ENCODE measurements at regions not wholly inside any gene's neighbourhood (a gene's known extent, or its start where the extent isn't known, plus 50 kb on each side); places are given as distances from the start of the nearest gene placed in this dataset.

DNA sequence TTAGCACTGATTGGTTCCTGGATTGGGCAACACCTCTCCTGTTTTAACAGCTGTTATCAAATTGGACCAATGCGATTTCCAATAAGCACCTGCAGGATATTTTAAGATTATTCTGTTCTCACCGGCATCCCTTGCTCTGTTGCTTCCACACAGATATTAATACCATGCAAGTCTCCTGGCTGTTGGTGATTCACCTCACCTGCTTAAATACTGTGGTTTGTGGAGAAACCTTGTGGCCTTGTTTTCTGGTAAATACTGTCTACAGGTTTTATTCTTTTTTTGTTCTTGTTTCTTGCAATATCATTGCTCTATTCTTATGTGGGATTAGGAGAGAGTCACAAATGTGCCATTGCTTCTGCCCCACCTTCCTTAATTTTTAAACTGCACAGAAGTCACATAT is 448.1 kb upstream of the NXPH2 start:
- TF ChIP-seq POLR2A (IDR thresholded peaks at IDR 0.05) = no peak
- TF ChIP-seq, protein P1, sequence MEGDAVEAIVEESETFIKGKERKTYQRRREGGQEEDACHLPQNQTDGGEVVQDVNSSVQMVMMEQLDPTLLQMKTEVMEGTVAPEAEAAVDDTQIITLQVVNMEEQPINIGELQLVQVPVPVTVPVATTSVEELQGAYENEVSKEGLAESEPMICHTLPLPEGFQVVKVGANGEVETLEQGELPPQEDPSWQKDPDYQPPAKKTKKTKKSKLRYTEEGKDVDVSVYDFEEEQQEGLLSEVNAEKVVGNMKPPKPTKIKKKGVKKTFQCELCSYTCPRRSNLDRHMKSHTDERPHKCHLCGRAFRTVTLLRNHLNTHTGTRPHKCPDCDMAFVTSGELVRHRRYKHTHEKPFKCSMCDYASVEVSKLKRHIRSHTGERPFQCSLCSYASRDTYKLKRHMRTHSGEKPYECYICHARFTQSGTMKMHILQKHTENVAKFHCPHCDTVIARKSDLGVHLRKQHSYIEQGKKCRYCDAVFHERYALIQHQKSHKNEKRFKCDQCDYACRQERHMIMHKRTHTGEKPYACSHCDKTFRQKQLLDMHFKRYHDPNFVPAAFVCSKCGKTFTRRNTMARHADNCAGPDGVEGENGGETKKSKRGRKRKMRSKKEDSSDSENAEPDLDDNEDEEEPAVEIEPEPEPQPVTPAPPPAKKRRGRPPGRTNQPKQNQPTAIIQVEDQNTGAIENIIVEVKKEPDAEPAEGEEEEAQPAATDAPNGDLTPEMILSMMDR (IDR thresholded peaks at IDR 0.05) = no peak
- intact Hi-C loops (cut with DNase I; ENCODE audit: low total_unique reads) = no loop called here

GRCh38 chr2:139225961-139226360 is 445.8 kb upstream of the NXPH2 start:
- Histone ChIP-seq H3K36me3 (ENCODE audit: low read depth, missing control alignments) (no peaks in the 10 kb centered on the region), H3K27ac (no peak overlapping the region), H3K27me3 (no peaks in the 10 kb centered on the region), H3K4me3 (no peak overlapping the region), H3K4me1 (no peaks in the 10 kb centered on the region), H3K9me3 (no peaks in the 10 kb centered on the region)
- 85 to 89% methylated on average over 2 of the region's 2 CpGs for WGBS, 2 donors
- intact Hi-C loops (cut with DNase I; ENCODE audit: low total_unique reads) = no loop called here
- DNase-seq = no peak
- TF ChIP-seq, protein P1 (IDR thresholded peaks at IDR 0.05) = no peak
- TF ChIP-seq POLR2A (IDR thresholded peaks at IDR 0.05) = no peak

More for the DNA sequence above, 448.1 kb upstream of the NXPH2 start:
- H3K27ac ChIP-seq = no peak overlapping the region
- H3K27me3 ChIP-seq = no peaks in the 10 kb centered on the region
- H3K4me1 ChIP-seq = no peaks in the 10 kb centered on the region
- H3K9me3 ChIP-seq = no peaks in the 10 kb centered on the region
- 74 to 89% methylated on average over 2 of the region's 2 CpGs for WGBS, 2 donors
- H3K36me3 ChIP-seq (ENCODE audit: low read depth, missing control alignments) = no peaks in the 10 kb centered on the region
- no peak for DNase-seq
- no peak overlapping the region for H3K4me3 ChIP-seq

DNA sequence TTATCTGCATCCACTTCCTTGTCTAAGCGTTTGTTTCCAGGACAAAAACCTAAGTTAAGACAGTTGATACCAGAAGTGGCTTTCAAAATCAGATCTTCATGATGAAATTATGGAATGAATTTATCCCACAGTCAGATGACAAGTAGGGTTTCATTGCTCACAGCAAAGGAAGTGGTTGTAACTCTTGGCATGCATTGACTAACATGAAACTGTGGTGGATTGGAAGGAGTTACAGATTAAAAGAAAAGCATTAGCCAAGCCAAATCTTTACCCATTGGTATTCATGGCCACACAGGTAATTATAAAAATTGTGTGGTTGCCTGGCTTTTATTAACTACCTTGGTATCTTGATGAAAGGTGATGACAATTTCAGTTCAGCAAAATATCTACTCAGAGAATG is 438.0 kb upstream of the NXPH2 start:
- WGBS, 2 donors = 91 to 95% methylated on average over 1 of the region's 1 CpG
- TF ChIP-seq, protein P1 (IDR thresholded peaks at IDR 0.05) = no peak
- no peak for TF ChIP-seq POLR2A (IDR thresholded peaks at IDR 0.05)
- Histone ChIP-seq H3K9me3 (no peaks in the 10 kb centered on the region), H3K36me3 (ENCODE audit: low read depth, missing control alignments) (no peaks in the 10 kb centered on the region), H3K27me3 (no peaks in the 10 kb centered on the region), H3K27ac (no peak overlapping the region), H3K4me1 (no peaks in the 10 kb centered on the region), H3K4me3 (no peak overlapping the region)
- DNase-seq = no peak
- intact Hi-C loops (cut with DNase I; ENCODE audit: low total_unique reads) = no loop called here

DNA sequence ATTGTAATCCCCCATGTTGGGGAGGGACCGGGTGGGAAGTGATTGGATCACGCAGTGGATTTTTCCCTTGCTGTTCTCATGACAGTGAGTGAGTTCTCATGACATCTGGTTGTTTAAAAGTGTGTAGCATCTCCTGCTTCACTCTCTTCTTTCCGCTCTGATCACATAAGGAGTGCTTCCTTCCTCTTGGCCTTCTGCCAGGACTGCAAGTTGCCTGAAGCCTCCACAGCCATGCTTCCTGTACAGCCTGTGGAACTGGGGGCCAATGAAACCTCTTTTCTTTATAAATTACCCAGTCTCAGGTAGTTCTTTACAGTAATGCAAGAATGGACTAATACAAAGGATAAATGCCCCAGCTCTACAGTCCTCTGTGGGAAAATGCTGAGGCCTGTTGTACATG is 437.5 kb upstream of the NXPH2 start:
- Histone ChIP-seq H3K36me3 (ENCODE audit: low read depth, missing control alignments) (no peaks in the 10 kb centered on the region), H3K27me3 (no peaks in the 10 kb centered on the region), H3K9me3 (no peaks in the 10 kb centered on the region), H3K4me3 (no peak overlapping the region), H3K4me1 (no peaks in the 10 kb centered on the region), H3K27ac (no peak overlapping the region)
- TF ChIP-seq, protein P1 (IDR thresholded peaks at IDR 0.05) = no peak
- no peak for TF ChIP-seq POLR2A (IDR thresholded peaks at IDR 0.05)
- intact Hi-C loops (cut with DNase I; ENCODE audit: low total_unique reads) = no loop called here
- 82% methylated on average over 3 of the region's 3 CpGs for WGBS, 2 donors
- DNase-seq = no peak

DNA sequence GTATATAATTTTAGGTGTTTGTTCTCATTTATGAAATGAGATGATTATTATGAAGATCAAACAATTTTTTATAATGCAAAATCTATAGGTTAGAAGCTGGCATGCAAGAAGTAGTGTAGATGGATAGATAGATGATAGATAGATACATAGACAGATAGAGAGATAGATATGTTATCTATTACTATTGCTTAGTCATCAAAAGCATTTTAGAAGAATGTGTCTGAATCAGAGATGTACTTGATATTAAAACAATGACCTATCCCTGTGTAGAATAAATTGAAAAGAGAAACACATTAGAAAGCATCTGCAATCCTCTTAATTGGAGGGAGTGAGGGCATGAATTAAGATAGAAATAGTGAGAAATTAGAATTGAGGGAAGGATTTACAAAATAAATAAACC is 436.2 kb upstream of the NXPH2 start:
- H3K4me1 ChIP-seq = no peaks in the 10 kb centered on the region
- DNase-seq = no peak
- no peaks in the 10 kb centered on the region for H3K9me3 ChIP-seq
- no peak overlapping the region for H3K4me3 ChIP-seq
- no peaks in the 10 kb centered on the region for H3K36me3 ChIP-seq (ENCODE audit: low read depth, missing control alignments)
- H3K27ac ChIP-seq = no peak overlapping the region
- intact Hi-C loops (cut with DNase I; ENCODE audit: low total_unique reads) = no loop called here
- TF ChIP-seq, protein P1 (IDR thresholded peaks at IDR 0.05) = no peak
- TF ChIP-seq POLR2A (IDR thresholded peaks at IDR 0.05) = no peak
- H3K27me3 ChIP-seq = no peaks in the 10 kb centered on the region

All from testis (tissue), 2 donors.